ENCODE measurements at regions not wholly inside any gene's neighbourhood (a gene's known extent, or its start where the extent isn't known, plus 50 kb on each side); places are given as distances from the start of the nearest gene placed in this dataset.

GRCh38 chr12:86331012-86331411 lies 74.8 kb upstream of the MGAT4C start:
- DNase-seq = no peak

- DNase-seq = no peak
Measured at GRCh38 chr12:86312232-86312631, 56.0 kb upstream of the MGAT4C start.
